Small intestine (tissue), 7 donors: ENCODE measurements at regions not wholly inside any gene's neighbourhood (a gene's known extent, or its start where the extent isn't known, plus 50 kb on each side); places are given as distances from the start of the nearest gene placed in this dataset.

Experiments used
- DNase-seq, 2 donors: peaks; one replicate each; pipeline versions ENCODE4 v3.0.0 to v3.0.0-alpha.2; 2013
- FAIRE-seq: peaks from 2 replicates; lab custom pipeline; 2012; peaks lifted over from hg19 to GRCh38; lab: Jason Lieb, UNC
- H3K27ac ChIP-seq, 3 donors: one replicate each; pipeline ENCODE4 v1.5.1; 2013; ENCODE audit warnings: low read length in 2 of 3, mild to moderate bottlenecking in 2 of 3, control low read depth in 1 of 3, inconsistent platforms in 1 of 3, low read depth in 1 of 3, moderate library complexity in 1 of 3
- H3K27me3 ChIP-seq, 3 donors: one replicate each; pipeline ENCODE4 v1.6.1; 2013; ENCODE audit warnings: low read length in 3 of 3, inconsistent platforms in 1 of 3; ENCODE audit not compliant: control insufficient read depth in 3 of 3, insufficient read depth in 3 of 3
- H3K36me3 ChIP-seq, 3 donors: one replicate each; pipeline ENCODE4 v1.6.1; 2013; ENCODE audit warnings: low read length in 3 of 3, inconsistent platforms in 1 of 3, low read depth in 1 of 3, mild to moderate bottlenecking in 1 of 3, moderate library complexity in 1 of 3; ENCODE audit not compliant: control insufficient read depth in 3 of 3, insufficient read depth in 2 of 3
- H3K4me1 ChIP-seq, 3 donors: one replicate each; pipeline ENCODE4 v1.6.1; 2013; ENCODE audit warnings: low read length in 2 of 3, inconsistent platforms in 1 of 3, low read depth in 1 of 3, mild to moderate bottlenecking in 1 of 3, moderate library complexity in 1 of 3; ENCODE audit not compliant: control insufficient read depth in 3 of 3, insufficient read depth in 2 of 3
- H3K4me3 ChIP-seq, 3 donors: one replicate each; pipeline ENCODE4 v1.5.1; 2013; ENCODE audit warnings: low read length in 3 of 3, control low read depth in 1 of 3, inconsistent platforms in 1 of 3, low read depth in 1 of 3, mild to moderate bottlenecking in 1 of 3, moderate library complexity in 1 of 3
- H3K9me3 ChIP-seq, 2 donors: one replicate each; pipeline ENCODE4 v1.6.1; 2013; ENCODE audit warnings: low read depth in 1 of 2, low read length in 1 of 2; ENCODE audit not compliant: control insufficient read depth in 2 of 2, insufficient read depth in 1 of 2
- WGBS, 3 donors: extraction: QIAGEN DNeasy Blood & Tissue Kit; methylation state at CpG; one replicate each; pipeline ENCODE4 v1.1.7; 2013; 5-methylcytosine and 5-hydroxymethylcytosine counted together
- donor health status: healthy with polysubstance abuse.
- donor health status: control.
- donor health status: control.
- donor health status: Bipolar disorder and iron deficiency.
- donor health status: healthy.

DNA sequence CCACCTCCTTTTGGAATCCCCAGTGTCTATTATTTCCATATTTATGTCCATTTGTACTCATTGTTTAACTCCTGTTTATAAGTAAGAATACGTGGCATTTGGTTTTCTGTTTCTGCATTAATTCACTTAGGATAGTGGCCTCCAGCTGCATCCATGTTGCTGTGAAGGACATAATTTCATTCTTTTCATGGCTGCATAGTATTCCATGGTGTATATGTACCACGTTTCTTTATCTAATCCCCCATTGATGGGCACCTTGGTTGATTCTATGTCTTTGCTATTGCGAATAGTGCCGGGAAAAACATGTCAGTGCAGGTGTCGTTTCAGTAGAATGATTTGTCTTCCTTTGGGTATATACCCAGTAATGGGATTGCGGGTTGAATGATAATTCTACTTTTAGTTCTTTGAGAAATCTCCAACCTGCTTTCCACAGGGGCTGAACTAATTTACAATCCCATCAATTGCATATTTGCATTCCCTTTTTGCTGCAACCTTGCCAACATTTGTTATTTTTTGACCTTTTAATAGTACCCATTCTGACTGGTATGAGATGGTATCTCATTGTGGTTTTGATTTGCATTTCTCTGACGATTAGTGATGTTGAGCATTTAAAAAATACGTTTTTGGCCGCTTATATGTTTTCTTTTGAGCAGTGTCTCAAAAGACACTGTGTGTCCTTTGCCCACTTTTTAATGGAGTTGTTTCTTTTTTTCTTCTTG, 373.2 kb upstream of the TNRC6C start:
- Histone ChIP-seq H3K27me3 (no peaks in the 10 kb centered on the region), H3K36me3 (no peaks in the 10 kb centered on the region), H3K27ac (no peak overlapping the region), H3K4me1 (no peaks in the 10 kb centered on the region), H3K9me3 (peaks cover 0 to 8% of the 10 kb centered on the region in 2 donors), H3K4me3 (no peak overlapping the region)
- DNase-seq: no peak
- 83 to 85% (median 85%) methylated on average over 9 of the region's 9 CpGs for WGBS, 3 donors
- FAIRE-seq: no peak

DNA sequence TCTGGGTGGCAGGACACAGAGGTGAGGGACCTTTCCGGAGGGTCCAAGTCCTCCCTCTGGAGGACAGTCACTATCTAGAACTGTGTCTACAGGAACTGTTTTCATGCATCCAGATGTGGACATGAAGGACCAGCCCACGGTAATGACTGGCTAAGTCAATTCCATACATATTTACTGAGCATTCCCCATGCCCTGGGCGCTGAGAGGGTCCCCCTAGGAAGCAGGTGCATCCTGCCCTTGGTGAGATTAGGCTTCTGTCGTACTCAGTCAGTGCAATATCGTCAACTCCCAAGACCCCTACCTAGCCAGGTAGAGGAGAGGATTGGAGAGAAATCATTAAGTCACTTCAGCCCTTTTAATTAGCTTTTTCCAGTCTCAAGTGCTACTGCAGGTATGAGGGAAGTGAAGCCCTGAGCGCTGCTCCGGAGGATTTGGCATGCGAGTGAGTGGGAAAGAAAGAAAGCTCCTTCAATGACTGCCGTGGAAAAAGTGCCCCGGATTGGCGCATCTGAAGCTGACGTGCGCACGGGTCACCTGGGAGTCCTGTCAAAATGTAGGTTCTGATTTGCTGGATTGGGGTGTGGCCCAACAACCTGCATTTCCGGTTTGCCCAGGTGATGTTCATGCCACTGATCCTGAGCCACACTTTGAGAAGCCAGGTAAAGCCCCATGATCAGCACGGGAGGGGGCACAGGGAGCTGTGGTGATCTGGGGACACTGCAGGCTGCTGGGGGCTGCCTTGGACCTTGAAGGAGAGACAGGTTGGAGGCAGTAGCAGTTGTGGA, 367.4 kb upstream of the TNRC6C start:
- Histone ChIP-seq H3K36me3 (no peaks in the 10 kb centered on the region), H3K27ac (no peak overlapping the region), H3K9me3 (no peaks in the 10 kb centered on the region), H3K27me3 (peaks cover 0 to 6% (median 0%) of the 10 kb centered on the region in 3 donors), H3K4me3 (no peak overlapping the region), H3K4me1 (no peaks in the 10 kb centered on the region)
- FAIRE-seq: no peak
- 45 to 66% (median 45%) methylated on average over 16 of the region's 16 CpGs for WGBS, 3 donors
- DNase-seq: peak in 1 of 2 donors; percentile 29

- H3K36me3 ChIP-seq: no peaks in the 10 kb centered on the region
- no peaks in the 10 kb centered on the region for H3K9me3 ChIP-seq
- H3K4me3 ChIP-seq: no peak overlapping the region
- no peak overlapping the region for H3K27ac ChIP-seq
- H3K4me1 ChIP-seq: no peaks in the 10 kb centered on the region
- 17 to 60% (median 40%) methylated on average over 13 of the region's 13 CpGs for WGBS, 3 donors
- peaks cover 0 to 6% (median 0%) of the 10 kb centered on the region in 3 donors for H3K27me3 ChIP-seq
- FAIRE-seq (no peak), DNase-seq (peak; percentile 18 to 41)
Observed at GRCh38 chr17:77592106-77592865, 366.2 kb upstream of the TNRC6C start.

- 50 to 68% (median 65%) methylated on average over 5 of the region's 5 CpGs for WGBS, 3 donors
- no peaks in the 10 kb centered on the region for H3K4me1 ChIP-seq
- no peak overlapping the region for H3K4me3 ChIP-seq
- no peaks in the 10 kb centered on the region for H3K9me3 ChIP-seq
- H3K36me3 ChIP-seq: no peaks in the 10 kb centered on the region
- DNase-seq (no peak), FAIRE-seq (no peak)
- H3K27ac ChIP-seq: no peak overlapping the region
- peaks cover 0 to 6% (median 0%) of the 10 kb centered on the region in 3 donors for H3K27me3 ChIP-seq
Observed at GRCh38 chr17:77593081-77593480, 365.4 kb upstream of the TNRC6C start.

DNA sequence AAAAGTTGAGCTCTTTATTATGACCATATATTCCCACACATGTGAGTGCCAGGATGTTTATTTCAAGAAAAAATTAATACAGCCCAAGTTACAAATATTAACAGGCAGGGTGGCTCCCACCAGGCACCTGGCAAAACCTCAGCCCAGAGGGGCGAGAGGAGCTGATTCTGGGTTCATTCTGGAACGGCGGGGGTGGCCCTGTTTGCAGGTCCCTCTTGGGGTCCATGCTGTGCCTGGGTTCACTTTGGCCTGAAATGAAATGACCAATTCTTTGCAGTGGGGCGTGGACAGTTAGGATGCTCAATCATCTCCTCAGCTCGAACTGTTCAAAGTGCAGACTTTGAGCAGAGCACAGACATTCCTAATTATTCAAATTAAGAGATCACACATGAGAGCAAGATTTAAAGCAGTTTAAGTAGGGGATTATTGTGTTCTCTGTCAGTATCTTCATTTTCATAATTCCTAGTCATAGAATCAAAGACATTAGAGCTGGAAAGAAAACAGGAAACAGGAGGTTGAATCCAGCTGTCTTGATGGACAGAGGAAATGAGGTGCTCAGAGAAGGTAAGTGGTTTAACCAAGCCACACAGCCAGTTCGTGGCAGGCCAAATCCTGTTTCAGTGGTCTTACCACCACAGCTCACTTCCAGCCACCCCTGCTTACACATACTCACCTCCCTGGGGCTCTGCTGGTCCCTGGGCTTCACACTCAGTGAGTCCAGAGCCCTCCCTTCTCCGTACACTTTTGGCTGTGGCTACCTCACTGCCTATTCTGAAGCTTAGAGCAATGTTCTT, 363.9 kb upstream of the TNRC6C start:
- H3K4me3 ChIP-seq: no peak overlapping the region
- no peaks in the 10 kb centered on the region for H3K36me3 ChIP-seq
- WGBS, 3 donors: 61 to 69% (median 66%) methylated on average over 7 of the region's 7 CpGs
- H3K9me3 ChIP-seq: no peaks in the 10 kb centered on the region
- H3K4me1 ChIP-seq: no peaks in the 10 kb centered on the region
- no peak overlapping the region for H3K27ac ChIP-seq
- peaks cover 0 to 6% (median 0%) of the 10 kb centered on the region in 3 donors for H3K27me3 ChIP-seq
- DNase-seq (no peak), FAIRE-seq (no peak)

DNA sequence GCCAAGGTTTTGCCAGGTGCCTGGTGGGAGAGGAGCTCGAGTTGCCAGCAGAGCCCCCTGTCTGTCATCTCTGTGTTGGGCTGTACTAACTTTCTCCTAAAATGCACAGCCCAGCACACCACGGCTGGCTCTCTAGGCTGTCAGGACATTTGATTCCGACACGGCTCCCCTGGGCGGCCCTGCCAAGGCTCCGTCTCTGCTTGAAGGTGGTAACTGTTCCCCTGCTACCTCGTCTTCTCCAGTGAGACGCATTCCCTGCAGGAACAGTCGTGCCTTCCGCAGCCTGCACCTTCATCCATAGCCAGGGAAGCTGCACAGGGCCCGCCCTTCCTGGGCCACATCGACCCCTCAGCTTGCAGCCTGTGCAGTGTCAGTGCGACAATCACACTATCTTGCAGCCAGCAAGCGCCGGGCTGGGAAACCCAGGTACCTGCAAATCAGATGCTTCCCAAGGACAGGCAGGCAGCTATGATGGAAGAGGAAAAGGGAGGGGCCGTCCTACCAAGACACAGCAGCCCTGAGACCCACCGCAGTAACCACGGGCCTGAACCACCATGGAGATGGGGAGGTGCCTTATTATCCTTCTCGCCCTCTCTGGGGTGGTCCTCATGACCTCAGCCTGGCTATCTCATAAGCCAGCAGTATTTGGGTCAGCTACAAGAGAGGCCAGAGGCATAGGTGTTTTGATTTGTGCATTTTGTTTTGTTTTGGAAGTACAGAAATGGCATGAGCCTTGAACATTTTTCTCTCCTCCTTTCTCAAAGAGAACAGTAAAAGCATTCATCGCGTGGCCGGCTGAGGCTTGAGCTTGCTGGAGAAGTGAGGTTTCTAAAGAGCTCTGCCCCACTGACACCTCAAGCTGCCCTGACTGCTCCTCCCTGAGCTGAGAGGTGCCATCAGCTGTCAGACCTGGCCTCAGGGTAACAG, 361.7 kb upstream of the TNRC6C start:
- no peak overlapping the region for H3K27ac ChIP-seq
- H3K9me3 ChIP-seq: no peaks in the 10 kb centered on the region
- DNase-seq: no peak
- no peak for FAIRE-seq
- no peak overlapping the region for H3K4me3 ChIP-seq
- 87 to 93% (median 87%) methylated on average over 22 of the region's 22 CpGs for WGBS, 3 donors
- no peaks in the 10 kb centered on the region for H3K4me1 ChIP-seq
- peaks cover 0 to 6% (median 0%) of the 10 kb centered on the region in 3 donors for H3K27me3 ChIP-seq
- H3K36me3 ChIP-seq: no peaks in the 10 kb centered on the region

- Histone ChIP-seq H3K36me3 (no peaks in the 10 kb centered on the region), H3K27me3 (peaks cover 0 to 6% (median 0%) of the 10 kb centered on the region in 3 donors), H3K4me1 (no peaks in the 10 kb centered on the region), H3K9me3 (no peaks in the 10 kb centered on the region), H3K27ac (no peak overlapping the region), H3K4me3 (no peak overlapping the region)
- DNase-seq (no peak), FAIRE-seq (no peak)
- 88 to 90% (median 90%) methylated on average over 19 of the region's 19 CpGs for WGBS, 3 donors
Observed at GRCh38 chr17:77597418-77598240, 360.9 kb upstream of the TNRC6C start.
